GM12878 (cell line): ENCODE measurements at regions not wholly inside any gene's neighbourhood (a gene's known extent, or its start where the extent isn't known, plus 50 kb on each side); places are given as distances from the start of the nearest gene placed in this dataset.

ENCODE experiments used
- ATAC-seq: fragments of 200-7000 bp; cut with Tn5 transposase; 3 replicates; pipeline ENCODE4 v1.9.1; 2020; ENCODE audit warnings: mild to moderate bottlenecking, moderate library complexity
- BruUV-seq: library from RNA; stranded (reverse); fragments of 400-500 nt; replicated peaks from 2 replicates; lab custom pipeline; 2021; lab: Mats Ljungman, UMichigan
- CTCF ChIA-PET: fragments of 300-600 bp; sonication (Branson Sonifier 250); formaldehyde crosslinking; extraction: SDS; loops from one replicate; lab custom pipeline; 2021; ENCODE audit warnings: inconsistent platforms; lab: Yijun Ruan, JAX
- POLR2A ChIA-PET: fragments of 350-600 bp; formaldehyde crosslinking; extraction: SDS; loops from one replicate; lab custom pipeline; 2021; ENCODE audit warnings: inconsistent platforms; lab: Charles Lee
- RAD21 ChIA-PET: fragments of 300-600 bp; sonication (Branson Sonifier 250); formaldehyde crosslinking; loops from one replicate; lab custom pipeline; 2023; ENCODE audit warnings: antibody characterized with exemption; ENCODE audit not compliant: unreplicated experiment; lab: Charles Lee
- SMC1A ChIA-PET: fragments of 300-600 bp; sonication (Branson Sonifier 250); formaldehyde crosslinking; loops from one replicate; lab custom pipeline; 2023; ENCODE audit not compliant: unreplicated experiment, uncharacterized antibody; lab: Charles Lee
- DNase-seq: peaks from one replicate; pipeline ENCODE4 v3.0.0-alpha.2; 2011; ENCODE audit warnings: low read depth, low spot score
- FAIRE-seq: peaks from 3 replicates; lab custom pipeline; 2011; peaks lifted over from hg19 to GRCh38; lab: Jason Lieb, UNC
- H2AFZ ChIP-seq: 2 replicates; pipeline ENCODE4 v1.6.0; 2011; ENCODE audit warnings: low read depth, low read length, control low read depth; ENCODE audit not compliant: control insufficient read depth
- H3K27ac ChIP-seq: 2 replicates; pipeline ENCODE4 v1.5.1; 2011; ENCODE audit warnings: control low read depth; ENCODE audit not compliant: control insufficient read depth, insufficient read depth
- H3K27me3 ChIP-seq, 2 experiments: replicated peaks in 1 of 2; 2 replicates each; pipeline versions ENCODE4 v1.6.0 to v1.6.1; 2011; ENCODE audit warnings: low read length in 1 of 2; ENCODE audit not compliant: control insufficient read depth in 2 of 2, insufficient read depth in 2 of 2
- H3K36me3 ChIP-seq, 2 experiments: 2 replicates each; pipeline ENCODE4 v1.5.1; 2011; ENCODE audit warnings: low read length in 1 of 2; ENCODE audit not compliant: control insufficient read depth in 2 of 2, insufficient read depth in 2 of 2
- H3K4me1 ChIP-seq: 2 replicates; pipeline ENCODE4 v1.6.1; 2011; ENCODE audit warnings: mild to moderate bottlenecking, low read length, moderate library complexity, mixed read lengths; ENCODE audit not compliant: control insufficient read depth, insufficient read depth
- H3K4me2 ChIP-seq: 2 replicates; pipeline ENCODE4 v1.6.0; 2011; ENCODE audit warnings: control low read depth; ENCODE audit not compliant: control insufficient read depth, insufficient read depth
- H3K4me3 ChIP-seq: fragments of 200-600 bp; sonication (generic); 2 replicates; pipeline ENCODE4 v1.5.1; 2016
- H3K79me2 ChIP-seq: 2 replicates; pipeline ENCODE4 v1.6.0; 2011; ENCODE audit warnings: low read length; ENCODE audit not compliant: control insufficient read depth, insufficient read depth
- H3K9ac ChIP-seq: 2 replicates; pipeline ENCODE4 v1.8.0; 2011; ENCODE audit warnings: low read length, control low read depth, mixed read lengths; ENCODE audit not compliant: control insufficient read depth, insufficient read depth
- H3K9me3 ChIP-seq: replicated peaks from 3 replicates; pipeline ENCODE4 v1.5.1; 2011; ENCODE audit warnings: mild to moderate bottlenecking, low read length; ENCODE audit not compliant: control insufficient read depth, insufficient read depth
- H4K20me1 ChIP-seq: 2 replicates; pipeline ENCODE4 v1.6.0; 2011; ENCODE audit not compliant: control insufficient read depth, insufficient read depth
- FOS ChIP-seq: IDR thresholded peaks from 3 replicates; pipeline ENCODE4 v1.6.1; 2011; ENCODE audit warnings: borderline replicate concordance; ENCODE audit not compliant: insufficient read length; ENCODE audit errors: extremely low read depth
- JUND ChIP-seq: IDR thresholded peaks from 2 replicates; pipeline ENCODE4 v1.6.1; 2012; ENCODE audit warnings: low read depth, mild to moderate bottlenecking, low read length, improper control_type of control experiment, moderate library complexity
- NFIC ChIP-seq: IDR thresholded peaks from 2 replicates; pipeline ENCODE4 v1.6.1; 2012; ENCODE audit warnings: low read depth, mild to moderate bottlenecking, inconsistent platforms, low read length, moderate library complexity
- RELB ChIP-seq: fragments of 450-650 bp; IDR thresholded peaks from 2 replicates; pipeline ENCODE4 v1.6.1; 2017; ENCODE audit warnings: low read depth, mild to moderate bottlenecking, moderate library complexity
- SIN3A ChIP-seq: IDR thresholded peaks from 2 replicates; pipeline ENCODE4 v1.6.1; 2012; ENCODE audit warnings: low read depth, low read length, improper control_type of control experiment
- SKIL ChIP-seq: fragments of 450-650 bp; IDR thresholded peaks from 2 replicates; pipeline ENCODE4 v1.6.1; 2017; ENCODE audit warnings: mild to moderate bottlenecking, low read depth, inconsistent platforms; ENCODE audit not compliant: poor library complexity, severe bottlenecking
- ZNF24 ChIP-seq: fragments of 450-650 bp; IDR thresholded peaks from 2 replicates; pipeline ENCODE4 v1.6.1; 2017; ENCODE audit warnings: antibody characterized with exemption, mild to moderate bottlenecking
- WGBS: methylation state at CpG from one replicate; pipeline ENCODE4 v1.1.6; 2016; ENCODE audit warnings: low lambda C conversion rate; ENCODE audit not compliant: insufficient replicate concordance, insufficient coverage; ENCODE audit errors: missing lambda C conversion rate; 5-methylcytosine and 5-hydroxymethylcytosine counted together
- in situ Hi-C: fragments of 300-500 bp; cut with MboI; formaldehyde crosslinking; loops from 9 replicates; pipeline ENCODE4 v1.14.3; 2018; ENCODE audit warnings: mixed read lengths
- intact Hi-C: fragments of 100-400 bp; cut with micrococcal nuclease; formaldehyde crosslinking; loops from one replicate; pipeline ENCODE4 v1.14.2; 2022; ENCODE audit not compliant: unreplicated experiment
- TF ChIP-seq, protein P1 (sequence below): IDR thresholded peaks from 2 replicates; pipeline ENCODE4 v1.6.1; 2012; ENCODE audit warnings: low read depth, low read length, improper control_type of control experiment

- TF ChIP-seq RELB (no peak), ZNF24 (no peak), SKIL (no peak), JUND (no peak), SIN3A (no peak), NFIC (no peak)
- TF ChIP-seq, protein P1, sequence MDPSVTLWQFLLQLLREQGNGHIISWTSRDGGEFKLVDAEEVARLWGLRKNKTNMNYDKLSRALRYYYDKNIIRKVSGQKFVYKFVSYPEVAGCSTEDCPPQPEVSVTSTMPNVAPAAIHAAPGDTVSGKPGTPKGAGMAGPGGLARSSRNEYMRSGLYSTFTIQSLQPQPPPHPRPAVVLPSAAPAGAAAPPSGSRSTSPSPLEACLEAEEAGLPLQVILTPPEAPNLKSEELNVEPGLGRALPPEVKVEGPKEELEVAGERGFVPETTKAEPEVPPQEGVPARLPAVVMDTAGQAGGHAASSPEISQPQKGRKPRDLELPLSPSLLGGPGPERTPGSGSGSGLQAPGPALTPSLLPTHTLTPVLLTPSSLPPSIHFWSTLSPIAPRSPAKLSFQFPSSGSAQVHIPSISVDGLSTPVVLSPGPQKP, result no peak
- TF ChIP-seq, all 136 proteins: peak for 0
Observed at GRCh38 chr6:9890893-9891292, 524.0 kb downstream of the TFAP2A start (continued).

GRCh38 chr6:9890469-9890868 lies 524.4 kb downstream of the TFAP2A start:
- CTCF ChIA-PET, result no interaction called here
- FAIRE-seq, result no peak

More at GRCh38 chr6:9890469-9890868, 524.4 kb downstream of the TFAP2A start:
- Histone ChIP-seq H3K9ac (no peak overlapping the region), H3K4me1 (no peaks in the 10 kb centered on the region), H3K9me3 (no peaks in the 10 kb centered on the region), H4K20me1 (no peaks in the 10 kb centered on the region), H3K36me3 (no peaks in the 10 kb centered on the region), H3K79me2 (no peaks in the 10 kb centered on the region), H3K4me3 (no peak overlapping the region), H2AFZ (no peak overlapping the region), H3K27me3 (no peaks in the 10 kb centered on the region), H3K4me2 (no peak overlapping the region), H3K27ac (no peak overlapping the region)
- intact Hi-C loops (no loop called here), in situ Hi-C loops (no loop called here)
- ATAC-seq (no peak), DNase-seq (no peak)
- 32% methylated on average over 3 of the region's 3 CpGs for WGBS
- BruUV-seq, result no TSS peak
- ChIA-PET SMC1A (no interaction called here), RAD21 (no interaction called here), POLR2A (no interaction called here)
- no peak for TF ChIP-seq FOS
